NCI-H2171 (cell line): ENCODE measurements at regions not wholly inside any gene's neighbourhood (a gene's known extent, or its start where the extent isn't known, plus 50 kb on each side); places are given as distances from the start of the nearest gene placed in this dataset.
"Not testable (repeated sequence)": the region's sequence is repeated elsewhere in the genome, so short reads cannot be mapped to it uniquely, and the experiment has no call there.

Source experiments
- DNase-seq: peaks from one replicate; lab custom pipeline; 2025; lab: John Stamatoyannopoulos, UW

- DNase-seq: no peak
Observed at GRCh38 chr12:17215759-17216570, 610.0 kb upstream of the LMO3 start.

- no peak for DNase-seq
Observed at GRCh38 chr12:17214929-17215328, 609.0 kb upstream of the LMO3 start.

GRCh38 chr12:17206553-17206952, 600.6 kb upstream of the LMO3 start:
- DNase-seq: no peak

GRCh38 chr12:17204289-17205054, 598.5 kb upstream of the LMO3 start:
- DNase-seq: no peak

- DNase-seq: no peak
Observed at GRCh38 chr12:17203497-17203896, 597.5 kb upstream of the LMO3 start.

- no peak for DNase-seq
Observed at GRCh38 chr12:17197971-17198370, 592.0 kb upstream of the LMO3 start.

- DNase-seq: no peak
Observed at GRCh38 chr12:17192721-17193120, 586.8 kb upstream of the LMO3 start.

GRCh38 chr12:17169726-17170471, 563.9 kb upstream of the LMO3 start:
- DNase-seq: no peak

- no peak for DNase-seq
Observed at GRCh38 chr12:17159506-17160300, 553.7 kb upstream of the LMO3 start.

- DNase-seq: no peak
Observed at GRCh38 chr12:17158201-17158600, 552.2 kb upstream of the LMO3 start.

GRCh38 chr12:17151917-17152316, 546.0 kb upstream of the LMO3 start:
- no peak for DNase-seq

GRCh38 chr12:17148706-17149105, 542.7 kb upstream of the LMO3 start:
- no peak for DNase-seq

GRCh38 chr12:17142856-17143255, 536.9 kb upstream of the LMO3 start:
- no peak for DNase-seq

- DNase-seq: no peak
Observed at GRCh38 chr12:17139931-17140330, 534.0 kb upstream of the LMO3 start.

- no peak for DNase-seq
Observed at GRCh38 chr12:17137396-17137795, 531.4 kb upstream of the LMO3 start.

- DNase-seq: no peak
Observed at GRCh38 chr12:17134315-17134714, 528.4 kb upstream of the LMO3 start.

GRCh38 chr12:17132336-17132735, 526.4 kb upstream of the LMO3 start:
- no peak for DNase-seq

- not testable (repeated sequence) for DNase-seq
Observed at GRCh38 chr12:17116538-17116937, 510.6 kb upstream of the LMO3 start.

- DNase-seq: no peak
Observed at GRCh38 chr12:17110316-17110715, 504.4 kb upstream of the LMO3 start.

- DNase-seq: no peak
Observed at GRCh38 chr12:17108877-17109541, 503.0 kb upstream of the LMO3 start.

GRCh38 chr12:17104801-17105200, 498.8 kb upstream of the LMO3 start:
- no peak for DNase-seq
